Left ventricle myocardium superior (tissue), 1 donor: ENCODE measurements at regions not wholly inside any gene's neighbourhood (a gene's known extent, or its start where the extent isn't known, plus 50 kb on each side); places are given as distances from the start of the nearest gene placed in this dataset.
"Not testable (repeated sequence)": the region's sequence is repeated elsewhere in the genome, so short reads cannot be mapped to it uniquely, and the experiment has no call there.

Experiments
- ATAC-seq: fragments of 200-7000 bp; cut with Tn5 transposase; one replicate; pipeline ENCODE4 v1.9.1; 2020; ENCODE audit warnings: mild to moderate bottlenecking, moderate library complexity
- DNase-seq: peaks from one replicate; pipeline ENCODE4 v3.0.0-alpha.2; 2020
- intact Hi-C: fragments of 100-400 bp; cut with micrococcal nuclease; formaldehyde crosslinking; loops from one replicate; pipeline ENCODE4 v1.11.0; 2022
- donor health status: DM: no; HTN: yes; CAD: no; lungs with severe emphysema.

DNA sequence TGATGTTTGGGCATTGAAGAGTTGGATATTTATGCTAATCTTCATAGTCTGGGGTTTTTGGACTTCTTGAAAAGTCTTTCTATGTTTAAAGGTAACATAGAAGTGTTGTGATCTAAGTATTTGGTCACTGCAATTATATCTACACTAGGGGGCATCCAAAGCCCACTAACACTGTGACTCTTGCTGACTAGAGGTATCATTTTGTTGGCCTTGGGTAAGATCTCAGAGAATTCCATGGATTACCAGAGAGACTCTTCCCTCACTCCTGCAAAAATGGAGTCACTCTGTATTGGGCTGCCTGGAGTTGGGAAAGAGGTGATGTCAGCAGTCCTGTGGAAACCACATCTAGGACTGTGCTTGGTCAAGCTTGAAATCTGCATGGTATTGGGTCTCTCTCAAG is 1077.6 kb downstream of the FAM133A start:
- ATAC-seq: no peak
- intact Hi-C loops: no loop called here
- DNase-seq: no peak

GRCh38 chrX:94752434-94753169 is 1078.6 kb downstream of the FAM133A start:
- ATAC-seq (no peak), DNase-seq (no peak)
- intact Hi-C loops: no loop called here

- no peak for DNase-seq
- no peak for ATAC-seq
- intact Hi-C loops: no loop called here
Observed at GRCh38 chrX:94758130-94758529, 1084.1 kb downstream of the FAM133A start.

- intact Hi-C loops: no loop called here
- DNase-seq (no peak), ATAC-seq (no peak)
Observed at GRCh38 chrX:94775640-94776039, 1101.6 kb downstream of the FAM133A start.

GRCh38 chrX:94813541-94813940 is 1139.5 kb downstream of the FAM133A start:
- ATAC-seq: peak; percentile 69
- intact Hi-C loops: no loop called here
- no peak for DNase-seq

DNA sequence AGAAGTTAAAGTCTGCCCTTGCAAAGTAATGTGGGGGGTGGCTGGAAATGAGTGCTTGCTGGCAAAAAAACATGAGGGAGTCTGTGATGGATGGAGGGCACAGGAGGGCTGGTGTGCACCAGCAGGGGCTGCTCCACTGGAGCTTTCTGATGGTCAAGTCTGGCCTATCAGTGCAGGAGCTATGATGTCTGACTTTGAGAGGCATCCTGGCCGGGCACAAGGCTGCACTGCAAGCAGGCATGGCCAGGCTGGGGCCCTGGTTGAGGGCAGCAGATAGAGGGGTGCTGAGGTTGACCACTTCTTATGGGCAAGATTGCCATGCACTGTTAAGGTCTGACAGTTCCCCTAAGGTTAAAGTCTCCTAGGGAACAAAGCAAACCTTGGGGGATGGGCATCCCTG is 1140.2 kb downstream of the FAM133A start:
- no peak for DNase-seq

DNA sequence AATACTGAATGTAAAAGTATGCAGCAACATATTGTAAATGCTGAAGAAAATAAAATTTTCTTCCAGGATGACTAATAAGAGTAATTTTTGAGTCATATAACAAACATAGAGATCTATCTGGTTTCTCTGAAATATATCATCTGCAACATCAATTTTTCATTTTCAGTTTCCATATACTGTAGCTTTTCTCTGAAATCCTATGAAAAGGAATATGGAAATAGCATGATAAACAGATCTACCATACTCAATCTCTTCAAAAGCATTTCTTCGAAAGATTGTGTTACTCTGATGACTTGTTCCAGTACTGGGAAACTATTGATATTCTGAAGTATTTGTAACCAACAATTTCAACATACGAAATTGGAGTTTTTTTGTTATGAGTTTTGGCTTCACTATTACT is 1156.7 kb downstream of the FAM133A start:
- DNase-seq (no peak), ATAC-seq (no peak)
- intact Hi-C loops: no loop called here

More for the DNA sequence above, 1140.2 kb downstream of the FAM133A start:
- ATAC-seq: no peak
- intact Hi-C loops: no loop called here

GRCh38 chrX:94831364-94831763 is 1157.4 kb downstream of the FAM133A start:
- intact Hi-C loops: no loop called here
- no peak for ATAC-seq
- DNase-seq: no peak

GRCh38 chrX:94834226-94834625 is 1160.2 kb downstream of the FAM133A start:
- intact Hi-C loops: no loop called here
- DNase-seq (no peak), ATAC-seq (no peak)

- intact Hi-C loops: no loop called here
- ATAC-seq (no peak), DNase-seq (no peak)
Observed at GRCh38 chrX:94850811-94851210, 1176.8 kb downstream of the FAM133A start.

DNA sequence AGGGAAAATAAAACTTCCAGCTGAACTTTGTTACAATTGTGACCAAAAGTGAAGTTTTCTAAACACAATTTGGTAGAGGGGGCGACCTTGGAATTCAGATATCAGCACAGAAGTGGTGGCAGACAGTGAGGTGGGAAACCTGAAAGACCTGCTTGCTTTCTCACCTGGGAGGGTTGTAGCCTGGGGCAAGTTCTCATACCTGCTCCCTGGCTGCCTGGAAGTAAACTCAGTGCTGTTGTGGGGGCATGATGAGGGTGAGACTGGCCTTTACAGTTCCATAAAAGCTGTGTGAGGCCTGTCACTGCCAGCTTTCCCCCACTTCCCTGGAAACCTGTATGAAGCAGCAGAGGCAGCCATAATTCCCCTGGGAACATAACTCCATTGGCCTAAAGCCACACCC is 1180.2 kb downstream of the FAM133A start:
- intact Hi-C loops: no loop called here
- no peak for ATAC-seq
- no peak for DNase-seq

GRCh38 chrX:94862470-94862869 is 1188.5 kb downstream of the FAM133A start:
- intact Hi-C loops, ATAC-seq, DNase-seq: not testable (repeated sequence)

GRCh38 chrX:94871640-94872039 is 1197.6 kb downstream of the FAM133A start:
- intact Hi-C loops: no loop called here
- no peak for ATAC-seq
- no peak for DNase-seq

- intact Hi-C loops: no loop called here
- DNase-seq (no peak), ATAC-seq (no peak)
Observed at GRCh38 chrX:94901849-94902248, 1227.8 kb downstream of the FAM133A start.

DNA sequence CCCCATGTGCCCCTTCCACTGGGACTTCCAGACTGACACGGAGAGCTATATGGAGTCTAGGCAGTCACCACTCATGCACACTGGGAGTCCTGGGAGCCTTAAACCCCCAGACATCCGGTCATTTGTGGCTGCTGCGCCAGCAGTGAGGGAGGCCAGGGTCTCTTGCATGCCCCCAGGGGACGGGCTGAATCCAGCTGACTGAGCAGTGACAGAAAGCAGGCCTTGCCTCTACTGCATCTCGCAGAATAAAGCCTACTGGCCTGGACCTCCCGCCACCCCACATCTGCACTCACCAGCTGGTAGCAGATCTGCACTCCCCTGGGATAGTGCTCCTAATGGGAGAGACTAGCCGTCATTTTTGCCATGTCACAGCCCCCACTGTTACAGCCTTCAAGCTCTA is 1234.2 kb downstream of the FAM133A start:
- peak; percentile 22 for DNase-seq
- intact Hi-C loops: no loop called here
- ATAC-seq: no peak

DNA sequence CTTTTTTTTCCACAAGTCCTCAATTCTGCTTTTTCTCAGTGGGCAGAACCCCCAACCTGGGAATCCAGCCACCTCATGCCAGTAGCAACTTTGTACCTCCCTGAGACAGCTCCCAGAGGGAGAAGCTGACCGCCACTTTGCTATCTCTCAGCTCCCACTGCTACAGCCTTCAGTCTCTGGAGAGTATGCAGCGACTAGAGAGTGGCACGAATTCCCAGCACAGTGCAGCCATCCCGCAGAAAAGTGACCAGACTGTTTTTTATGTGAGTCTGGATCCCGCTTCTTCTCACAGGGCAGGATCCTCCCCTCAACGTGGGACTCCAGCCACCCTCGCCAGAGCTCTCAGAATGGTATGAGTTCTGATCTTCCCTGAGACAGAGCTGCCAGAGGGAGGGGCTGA is 1234.6 kb downstream of the FAM133A start:
- intact Hi-C loops: no loop called here
- ATAC-seq: no peak
- DNase-seq: no peak

- ATAC-seq (peak; percentile 73), DNase-seq (no peak)
- intact Hi-C loops: no loop called here
Observed at GRCh38 chrX:94914235-94914634, 1240.2 kb downstream of the FAM133A start.

GRCh38 chrX:94932278-94932965 is 1258.4 kb downstream of the FAM133A start:
- ATAC-seq (peak; percentile 61), DNase-seq (no peak)
- intact Hi-C loops: no loop called here

GRCh38 chrX:94936722-94937121 is 1262.7 kb downstream of the FAM133A start:
- DNase-seq (no peak), ATAC-seq (no peak)
- intact Hi-C loops: no loop called here

DNA sequence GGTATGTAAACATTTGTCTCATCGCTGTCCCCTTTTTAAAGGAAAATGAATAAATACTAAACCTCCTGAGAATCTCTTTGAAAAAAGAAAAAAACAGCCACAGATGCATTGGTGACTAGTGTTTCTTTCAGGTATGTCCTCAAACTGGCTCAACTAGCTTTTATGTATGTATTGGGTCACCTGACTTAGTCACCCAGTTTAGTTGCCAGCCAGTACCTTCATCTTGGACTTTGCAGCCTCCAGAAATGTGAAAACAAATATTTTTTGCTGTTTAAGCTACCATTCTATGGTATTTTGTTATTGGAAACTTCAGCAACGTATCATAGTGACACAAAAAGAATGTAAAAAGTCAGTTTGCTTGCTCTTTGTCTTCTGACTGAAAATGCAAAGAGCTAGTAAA is 1263.5 kb downstream of the FAM133A start:
- ATAC-seq (no peak), DNase-seq (no peak)
- intact Hi-C loops: no loop called here

- no peak for ATAC-seq
- DNase-seq: no peak
- intact Hi-C loops: no loop called here
Observed at GRCh38 chrX:94942603-94943002, 1268.6 kb downstream of the FAM133A start.
